Mammary epithelial cell (primary cell): ENCODE measurements at regions not wholly inside any gene's neighbourhood (a gene's known extent, or its start where the extent isn't known, plus 50 kb on each side); places are given as distances from the start of the nearest gene placed in this dataset.

Source experiments
- CTCF ChIP-seq, 2 donors: IDR thresholded peaks in 1 of 2; conservative IDR thresholded peaks in 1 of 2; 2 replicates each; pipeline ENCODE4 v1.5.1; 2011 to 2012; ENCODE audit warnings: inconsistent platforms in 2 of 2, low read length in 2 of 2, mild to moderate bottlenecking in 2 of 2, control low read depth in 1 of 2, low read depth in 1 of 2; ENCODE audit not compliant: insufficient read depth in 1 of 2; ENCODE audit errors: extremely low read depth in 1 of 2
- EZH2 ChIP-seq: IDR thresholded peaks from 2 replicates; pipeline ENCODE4 v1.6.1; 2012; ENCODE audit warnings: low read length, inconsistent platforms, borderline replicate concordance

- TF ChIP-seq CTCF (conservative IDR thresholded peaks at IDR 0.05 in 1 of 2, IDR thresholded peaks at IDR 0.05 in 1 of 2; ENCODE audit: extremely low read depth in 1 of 2, insufficient read depth in 1 of 2, low read depth in 1 of 2, low read length in 2 of 2) (no peak), EZH2 (no peak)
Observed at GRCh38 chr4:65227628-65228027, 442.7 kb downstream of the EPHA5 start.
